LNCaP clone FGC (cell line): ENCODE measurements at regions not wholly inside any gene's neighbourhood (a gene's known extent, or its start where the extent isn't known, plus 50 kb on each side); places are given as distances from the start of the nearest gene placed in this dataset.

Experiments
- DNase-seq: peaks from one replicate; pipeline ENCODE4 v3.0.0-alpha.2; 2011; ENCODE audit warnings: low read depth
- H3K4me3 ChIP-seq: 2 replicates; pipeline ENCODE4 v1.5.1; 2011; ENCODE audit warnings: mild to moderate bottlenecking, low read depth, low read length, control low read depth
- TF ChIP-seq, protein P1 (sequence below): IDR thresholded peaks from 2 replicates; pipeline ENCODE4 v1.5.1; 2012; ENCODE audit warnings: mild to moderate bottlenecking; ENCODE audit not compliant: control insufficient read depth, insufficient read depth; ENCODE audit errors: extremely low read depth

DNA sequence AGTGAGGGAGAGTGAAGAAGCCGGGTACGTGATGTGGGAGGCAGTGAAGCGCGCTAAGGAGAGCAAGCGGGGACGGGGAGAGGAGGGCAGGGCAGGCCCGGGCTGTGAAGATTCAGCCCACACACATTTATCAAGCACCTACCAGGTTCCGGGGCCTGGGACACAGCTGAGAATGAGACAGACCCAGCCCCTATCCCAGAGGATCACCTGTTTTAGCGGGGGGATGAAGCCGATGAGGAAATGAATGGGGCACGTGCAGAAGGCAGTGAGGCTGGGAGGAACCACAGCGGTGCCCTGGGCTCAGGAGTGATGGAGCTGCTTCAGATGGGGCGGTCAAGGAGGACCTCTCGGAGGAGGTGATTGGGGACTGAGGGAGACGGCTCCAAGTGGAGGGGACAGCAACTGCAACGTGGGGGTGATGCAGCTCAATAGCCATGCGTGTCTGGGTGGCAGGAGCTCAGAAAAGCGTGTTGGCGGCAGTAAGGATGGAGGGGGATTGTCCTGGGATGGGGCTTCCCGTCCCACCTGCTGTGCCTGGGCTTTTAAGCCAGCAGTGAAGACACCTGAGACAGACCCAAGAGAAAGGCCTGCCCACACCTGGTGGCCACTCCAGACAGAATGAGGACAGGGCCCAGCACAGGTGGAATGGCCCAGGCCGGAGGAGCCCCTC lies 77.5 kb upstream of the UNC5A start:
- TF ChIP-seq, protein P1, sequence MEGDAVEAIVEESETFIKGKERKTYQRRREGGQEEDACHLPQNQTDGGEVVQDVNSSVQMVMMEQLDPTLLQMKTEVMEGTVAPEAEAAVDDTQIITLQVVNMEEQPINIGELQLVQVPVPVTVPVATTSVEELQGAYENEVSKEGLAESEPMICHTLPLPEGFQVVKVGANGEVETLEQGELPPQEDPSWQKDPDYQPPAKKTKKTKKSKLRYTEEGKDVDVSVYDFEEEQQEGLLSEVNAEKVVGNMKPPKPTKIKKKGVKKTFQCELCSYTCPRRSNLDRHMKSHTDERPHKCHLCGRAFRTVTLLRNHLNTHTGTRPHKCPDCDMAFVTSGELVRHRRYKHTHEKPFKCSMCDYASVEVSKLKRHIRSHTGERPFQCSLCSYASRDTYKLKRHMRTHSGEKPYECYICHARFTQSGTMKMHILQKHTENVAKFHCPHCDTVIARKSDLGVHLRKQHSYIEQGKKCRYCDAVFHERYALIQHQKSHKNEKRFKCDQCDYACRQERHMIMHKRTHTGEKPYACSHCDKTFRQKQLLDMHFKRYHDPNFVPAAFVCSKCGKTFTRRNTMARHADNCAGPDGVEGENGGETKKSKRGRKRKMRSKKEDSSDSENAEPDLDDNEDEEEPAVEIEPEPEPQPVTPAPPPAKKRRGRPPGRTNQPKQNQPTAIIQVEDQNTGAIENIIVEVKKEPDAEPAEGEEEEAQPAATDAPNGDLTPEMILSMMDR, result no peak
- DNase-seq, result no peak
- H3K4me3 ChIP-seq, result no peak overlapping the region

DNA sequence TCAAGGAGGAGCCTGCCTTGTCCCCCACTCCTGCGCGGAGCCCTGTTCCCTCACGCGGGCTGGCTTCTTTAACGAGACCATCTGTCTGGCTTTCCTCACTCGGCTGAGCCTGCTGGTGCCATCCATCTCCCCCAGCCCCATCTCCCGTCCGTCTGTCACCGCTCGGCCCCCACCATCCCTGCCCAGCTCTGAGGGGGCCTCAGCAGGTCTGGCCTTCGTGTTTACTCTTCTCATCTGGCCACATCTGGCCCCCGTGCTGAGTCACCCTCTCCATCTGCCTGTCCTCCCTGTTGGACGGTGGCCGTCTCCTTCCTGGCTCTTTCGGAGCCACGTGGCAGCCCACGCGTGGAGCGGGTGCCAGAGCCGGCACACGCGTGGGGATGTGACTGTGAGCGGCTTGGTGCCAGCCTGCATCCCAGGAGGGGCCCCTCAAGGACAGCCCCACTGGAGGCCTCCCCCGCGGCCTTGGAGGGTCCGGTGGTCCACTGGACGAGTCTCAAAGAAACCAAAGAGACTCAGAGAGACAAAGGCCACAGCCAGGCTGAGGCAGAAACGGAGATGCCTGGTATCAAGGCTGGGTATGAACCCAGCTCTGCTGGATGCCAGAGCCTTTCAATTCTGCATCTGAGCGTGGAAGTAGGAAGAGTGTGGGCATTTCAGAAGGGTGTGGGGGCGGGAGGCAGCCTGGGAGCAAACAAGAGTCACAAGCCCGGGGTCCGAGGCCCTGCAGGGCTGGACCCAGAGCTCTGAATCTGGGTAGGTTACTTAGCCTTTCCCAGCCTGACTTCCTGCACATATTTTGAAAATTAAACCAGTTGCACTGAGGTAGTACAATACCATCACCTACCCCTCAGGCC lies 76.7 kb upstream of the UNC5A start:
- DNase-seq, result no peak
- TF ChIP-seq, protein P1, result no peak
- H3K4me3 ChIP-seq, result no peak overlapping the region

DNA sequence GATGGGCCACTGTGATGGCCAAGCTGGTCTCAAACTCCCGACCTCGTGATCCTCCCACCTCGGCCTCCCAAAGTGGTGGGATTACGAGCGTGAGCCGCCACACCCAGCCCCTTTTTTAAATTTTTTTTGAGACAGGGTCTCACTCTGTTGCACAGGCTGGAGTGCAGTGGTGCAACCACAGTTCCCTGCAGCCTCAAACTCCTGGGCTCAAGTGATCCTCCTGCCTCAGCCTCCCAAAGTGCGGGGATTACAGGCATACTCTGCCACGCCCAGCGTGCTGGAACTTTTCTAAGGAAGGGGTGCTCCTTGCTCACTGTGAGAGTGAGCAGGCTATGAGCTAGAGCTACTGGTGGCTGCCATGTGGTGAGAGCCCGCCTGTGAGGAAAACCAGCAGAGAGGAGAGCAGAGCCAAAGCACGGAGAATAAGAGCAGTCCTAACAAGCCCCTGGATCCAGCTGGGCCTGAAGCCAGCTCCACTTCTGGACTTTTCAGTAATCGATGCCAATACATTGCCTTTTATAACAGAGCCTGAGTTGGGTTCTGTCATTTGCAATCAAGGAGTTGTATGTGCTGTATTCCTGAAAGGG lies 75.5 kb upstream of the UNC5A start:
- H3K4me3 ChIP-seq, result no peak overlapping the region
- DNase-seq, result no peak
- TF ChIP-seq, protein P1, result no peak

DNA sequence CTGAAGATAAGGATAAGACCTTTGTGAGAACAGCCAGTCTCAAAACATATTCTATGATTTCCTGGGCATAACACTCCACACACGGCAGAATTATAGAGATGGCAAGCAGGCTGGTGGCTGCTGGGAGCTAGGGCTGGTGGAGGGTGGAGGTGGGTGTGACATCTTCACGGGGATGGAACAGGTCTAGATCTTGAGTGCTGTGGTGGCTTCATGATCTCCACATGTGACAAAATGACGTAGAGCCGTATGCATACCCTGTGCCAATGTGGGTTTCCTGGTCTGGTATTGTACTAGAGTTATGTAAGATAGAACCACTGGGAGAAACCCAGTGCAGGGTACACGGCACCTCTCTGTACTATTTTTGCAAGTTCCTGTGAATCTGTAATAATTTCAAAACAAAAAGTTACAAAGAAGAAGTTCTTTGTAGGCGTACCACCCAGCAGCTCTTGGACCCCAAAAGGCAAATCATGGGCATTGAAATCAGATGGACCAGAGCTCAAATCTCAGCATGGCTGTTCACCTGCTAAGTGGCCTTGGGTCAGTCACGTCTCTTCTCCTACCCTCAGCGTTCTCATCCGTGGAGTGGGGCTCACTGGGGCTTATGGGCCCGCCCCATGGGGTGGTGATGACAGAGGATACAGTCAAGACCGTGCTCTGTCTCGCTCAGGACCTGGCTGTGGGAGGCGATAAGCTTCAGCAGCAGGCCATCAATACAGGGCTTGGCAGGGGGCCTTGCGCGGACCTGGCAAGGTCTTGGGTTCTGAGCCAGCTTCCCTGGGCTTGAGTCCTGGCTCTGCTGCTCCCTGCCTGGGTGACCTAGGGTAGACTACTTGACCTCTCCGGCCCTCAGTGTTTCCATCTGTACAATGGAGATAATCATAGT lies 74.7 kb upstream of the UNC5A start:
- TF ChIP-seq, protein P1, result no peak
- no peak overlapping the region for H3K4me3 ChIP-seq
- no peak for DNase-seq

DNA sequence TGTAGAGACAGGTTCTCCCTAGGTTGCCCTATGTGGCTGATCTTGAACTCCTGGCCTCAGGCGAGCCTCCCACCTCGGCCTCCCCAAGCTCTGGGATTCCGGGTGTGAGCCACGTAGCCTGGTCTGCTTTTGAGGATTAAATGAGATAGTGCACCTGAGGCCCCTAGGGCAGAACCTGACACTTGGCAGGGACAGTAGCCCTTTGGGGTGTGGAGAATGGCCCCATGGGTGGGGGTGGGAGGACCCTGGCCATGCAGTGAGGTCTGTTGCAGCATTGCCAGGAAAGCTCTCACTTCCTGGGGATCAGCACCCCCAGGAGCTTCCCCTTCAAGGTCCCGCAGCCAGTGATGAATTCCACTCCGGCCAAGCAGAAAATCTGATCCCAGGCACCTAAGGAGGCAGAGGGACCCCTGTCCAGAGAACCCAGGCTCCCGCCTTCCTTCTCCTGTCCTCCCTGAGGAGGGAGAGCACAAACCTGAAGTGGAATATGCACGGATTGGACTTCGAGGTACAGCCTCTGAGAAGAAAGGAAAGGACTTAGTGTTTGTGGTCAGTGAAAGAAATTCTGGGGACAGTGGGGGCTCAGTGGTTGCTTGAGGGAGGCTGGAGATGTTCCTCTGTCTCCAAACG lies 73.9 kb upstream of the UNC5A start:
- no peak for DNase-seq
- TF ChIP-seq, protein P1, result no peak
- no peak overlapping the region for H3K4me3 ChIP-seq

DNA sequence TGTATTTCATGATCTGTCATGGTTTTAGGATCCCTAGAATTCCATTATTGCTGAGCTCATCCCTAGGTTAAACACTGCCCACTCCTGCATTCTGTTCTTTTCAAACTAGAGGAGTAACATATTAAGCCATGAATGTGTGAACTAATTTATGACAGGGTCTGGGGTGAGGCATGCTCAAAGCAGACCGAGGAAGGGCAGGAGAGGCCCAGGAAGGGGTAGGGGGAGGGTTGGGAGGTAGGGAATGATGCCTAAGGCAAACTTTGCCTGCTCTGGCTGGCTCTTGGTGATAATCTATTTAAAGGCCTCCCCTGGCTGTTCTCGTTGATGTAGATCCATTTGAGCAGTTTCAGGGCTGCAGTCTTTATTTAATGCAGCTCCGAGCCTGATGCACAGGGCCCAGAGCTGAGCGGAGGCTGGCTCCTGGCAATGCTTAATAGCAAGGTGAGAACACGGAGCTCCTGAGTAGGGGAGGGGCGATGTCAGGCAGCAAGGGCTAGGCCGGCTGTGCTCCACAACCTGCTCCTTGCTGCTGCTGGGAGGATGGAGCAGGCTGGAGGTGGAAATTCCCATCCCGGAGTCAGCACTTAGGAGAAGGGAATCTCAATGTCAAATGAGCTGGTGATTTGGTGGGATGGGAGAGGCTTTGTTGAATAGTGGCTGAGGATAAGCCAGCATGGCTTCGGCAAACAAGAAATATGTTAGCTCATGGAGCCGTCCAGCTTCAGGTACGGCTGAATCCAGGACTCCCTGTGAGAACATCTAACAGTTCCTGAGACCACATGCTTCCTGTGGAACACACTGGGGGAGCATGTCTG lies 73.2 kb upstream of the UNC5A start:
- H3K4me3 ChIP-seq, result no peak overlapping the region
- no peak for DNase-seq
- TF ChIP-seq, protein P1, result no peak
